NCI-H1930 (cell line): ENCODE measurements at regions not wholly inside any gene's neighbourhood (a gene's known extent, or its start where the extent isn't known, plus 50 kb on each side); places are given as distances from the start of the nearest gene placed in this dataset.

Experiments used
- DNase-seq, 2 experiments: peaks; one replicate each; lab custom pipeline; 2025; lab: John Stamatoyannopoulos, UW

- DNase-seq = no peak
These were observed 214.4 kb downstream of the ERMARD start for GRCh38 chr6:169965657-169966311.

GRCh38 chr6:169965239-169965638, 213.8 kb downstream of the ERMARD start:
- no peak for DNase-seq

GRCh38 chr6:169964486-169965180, 213.2 kb downstream of the ERMARD start:
- no peak for DNase-seq

GRCh38 chr6:169963581-169964297, 212.3 kb downstream of the ERMARD start:
- DNase-seq = no peak

DNA sequence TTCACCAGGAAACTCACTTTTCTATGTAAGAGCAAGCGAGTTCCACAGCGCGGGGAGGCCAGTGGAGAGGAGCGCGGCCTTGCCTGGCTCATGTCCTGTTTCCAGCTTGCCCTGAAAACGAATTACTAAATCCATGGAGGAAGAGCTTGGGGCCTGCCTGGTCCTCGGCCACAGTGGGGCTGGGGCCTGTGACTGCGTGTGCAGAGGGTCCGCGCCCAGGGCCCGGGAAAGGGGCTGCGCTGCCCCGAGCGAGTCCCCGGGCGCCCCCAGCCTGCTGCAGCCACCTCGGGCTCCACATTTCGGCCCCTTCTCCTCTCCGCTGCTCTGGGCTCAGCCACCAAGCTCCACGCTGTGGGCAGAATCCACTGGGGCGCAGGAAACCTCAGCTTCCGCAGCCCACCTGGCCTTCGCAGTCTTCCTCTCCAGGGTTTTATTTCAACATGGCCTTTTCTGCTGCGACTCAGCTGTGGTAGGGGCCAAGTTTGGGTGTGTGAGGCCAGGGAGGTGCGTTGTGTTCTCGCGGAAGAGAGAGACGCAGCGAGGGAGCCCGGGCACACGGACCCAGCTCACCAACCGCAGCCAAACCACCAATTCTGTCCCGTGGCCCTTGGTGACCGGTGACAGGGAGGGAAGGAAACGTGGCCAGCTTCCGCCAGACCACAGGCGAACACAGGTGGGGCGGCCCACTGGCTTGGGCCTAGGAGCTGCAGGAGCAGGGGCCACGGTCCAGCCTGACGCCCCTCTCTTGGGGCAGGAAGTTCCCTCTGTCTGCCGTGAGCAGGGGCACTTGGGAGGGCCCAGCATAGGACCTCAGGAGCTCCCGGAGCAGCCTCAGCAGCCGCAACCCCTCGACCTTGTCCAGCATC, 211.4 kb downstream of the ERMARD start:
- DNase-seq = no peak

- no peak for DNase-seq
These were observed 210.5 kb downstream of the ERMARD start for GRCh38 chr6:169961772-169962561.

DNA sequence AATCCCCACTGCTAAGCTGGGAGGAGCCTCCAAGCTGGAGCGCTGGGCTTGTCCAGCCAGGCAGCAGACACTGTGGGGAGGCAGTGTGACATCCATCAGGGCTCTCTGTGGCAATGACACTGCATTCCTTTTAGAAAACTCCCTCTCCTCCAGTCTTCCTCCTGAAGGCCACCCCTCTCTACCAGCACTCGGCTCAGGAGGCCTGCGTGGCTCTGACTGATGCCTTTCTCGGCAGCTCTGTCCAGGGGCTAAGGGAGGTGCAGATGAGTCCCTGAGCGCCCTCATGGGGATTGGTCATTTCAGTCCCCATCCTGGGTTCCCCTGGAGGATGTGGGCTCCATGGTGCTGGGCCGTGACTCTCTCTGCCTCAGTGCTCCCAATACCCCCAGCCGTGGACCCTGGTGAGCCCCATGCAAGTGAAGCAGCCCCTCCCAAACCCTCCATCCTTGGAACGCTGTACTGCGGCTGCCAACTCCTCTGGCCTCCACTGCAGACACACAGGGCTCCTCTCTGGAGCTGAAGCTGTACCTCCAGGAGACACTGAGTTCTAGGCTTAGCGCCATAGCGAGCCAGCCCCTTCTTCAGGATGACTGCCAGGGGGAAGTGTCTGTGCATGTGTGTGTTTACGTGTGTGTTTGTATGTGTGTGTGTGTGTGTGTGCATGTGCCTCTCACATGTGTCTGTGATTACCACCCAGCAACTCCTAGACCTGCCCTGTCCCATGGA, 209.6 kb downstream of the ERMARD start:
- DNase-seq = no peak

DNA sequence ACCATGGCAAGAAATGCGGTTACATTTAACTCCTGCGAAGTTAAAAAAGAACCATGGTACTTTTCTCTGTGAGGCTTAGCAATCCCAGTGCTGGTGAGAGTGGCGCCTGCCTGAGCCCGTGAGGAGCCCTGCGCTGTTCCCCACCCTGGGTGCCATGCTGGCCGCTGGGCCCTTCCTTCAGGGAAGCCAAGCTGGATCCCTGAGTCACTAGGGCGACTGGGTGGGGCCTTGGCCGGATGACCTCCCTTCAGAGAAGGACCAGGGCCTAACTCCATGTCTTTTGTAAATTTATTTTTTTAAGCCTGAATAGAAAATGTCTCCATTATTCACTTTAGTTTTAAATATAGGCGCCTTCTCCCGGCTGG, 209.1 kb downstream of the ERMARD start:
- no peak for DNase-seq

DNA sequence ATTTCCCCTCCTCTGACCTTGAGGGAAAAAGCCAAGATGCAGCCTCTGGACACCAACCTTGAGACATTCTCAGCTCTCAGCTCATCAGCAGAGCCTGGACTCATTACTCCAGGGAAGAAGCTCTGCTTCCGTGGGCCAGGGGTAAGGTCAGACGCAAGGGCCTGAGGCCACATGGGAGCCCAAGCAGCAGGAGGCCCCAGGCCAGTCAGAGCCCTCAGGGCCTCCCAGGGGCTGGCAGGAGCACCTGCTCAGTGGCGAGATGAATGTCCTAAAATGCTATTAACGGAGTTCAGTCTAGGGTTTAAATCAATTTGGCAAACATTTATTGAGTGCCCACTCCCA, 208.6 kb downstream of the ERMARD start:
- DNase-seq = no peak

GRCh38 chr6:169959136-169960002, 207.9 kb downstream of the ERMARD start:
- DNase-seq = no peak

DNA sequence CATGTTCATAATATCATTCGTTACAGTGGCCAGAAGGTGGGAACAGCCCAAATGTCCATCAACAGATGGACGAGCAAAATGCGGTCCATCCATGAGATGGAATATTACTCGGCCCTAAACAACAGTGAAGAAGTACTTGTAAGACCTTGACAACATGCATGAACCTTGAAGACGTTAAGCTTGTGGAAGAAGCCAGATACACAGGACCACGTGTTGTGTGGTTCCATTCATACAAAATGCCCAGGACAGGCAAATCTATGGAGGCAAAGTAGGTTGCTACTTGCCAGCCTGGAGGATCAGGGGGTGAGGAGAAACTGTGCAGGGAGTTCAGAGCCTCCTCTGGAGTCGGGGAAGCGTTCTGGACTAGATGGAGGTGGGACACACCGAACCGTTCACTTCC, 207.1 kb downstream of the ERMARD start:
- no peak for DNase-seq

DNA sequence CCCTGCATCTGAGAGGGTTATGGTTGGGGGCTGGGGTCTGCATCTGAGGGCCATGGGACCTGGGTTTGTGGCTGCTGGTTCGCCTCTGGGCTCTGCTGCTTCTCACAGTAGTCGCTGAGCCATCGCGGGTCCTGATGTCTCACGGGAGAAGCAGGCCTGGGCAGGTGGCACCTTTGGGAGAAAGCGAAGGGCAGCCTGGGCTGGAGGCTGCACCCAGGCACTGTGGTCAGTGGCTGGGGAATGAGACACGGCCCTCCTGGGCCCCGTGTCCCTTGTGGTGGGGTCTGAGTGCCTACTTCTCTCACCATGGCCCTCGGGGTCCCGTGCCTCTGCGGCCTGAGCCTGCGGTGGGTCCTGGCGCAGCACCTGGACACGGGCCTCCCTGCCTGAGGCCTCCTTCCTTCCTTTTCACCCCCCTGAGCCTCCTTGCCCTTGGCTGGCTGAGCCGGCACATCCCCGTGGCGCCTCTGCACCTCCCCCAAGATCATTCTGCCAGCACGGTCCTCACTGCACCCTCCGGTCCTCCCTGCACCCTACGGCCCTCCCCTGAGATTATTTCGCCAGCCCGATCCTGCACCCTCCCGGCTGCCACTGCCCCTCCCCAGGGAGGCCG, 206.0 kb downstream of the ERMARD start:
- no peak for DNase-seq

DNA sequence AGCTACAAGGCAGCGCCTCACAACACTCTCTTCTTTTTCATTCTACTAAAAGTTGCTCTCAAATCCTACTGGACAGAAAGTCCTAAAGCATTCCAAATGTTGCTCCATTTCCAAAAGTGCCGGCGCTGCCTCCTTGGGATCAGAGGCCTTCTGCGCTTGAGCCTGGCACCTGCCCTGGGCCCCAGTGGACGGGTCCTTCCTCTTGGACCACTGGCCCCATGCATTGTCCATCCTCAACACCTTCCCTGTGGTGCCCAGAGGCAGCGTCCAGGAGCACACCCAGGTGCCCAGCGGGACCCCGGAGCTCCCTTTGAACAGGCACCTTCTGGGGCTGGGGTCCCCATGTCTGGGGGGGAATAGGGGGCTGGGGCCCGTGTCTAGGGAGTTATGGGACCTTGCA, 205.2 kb downstream of the ERMARD start:
- no peak for DNase-seq

DNA sequence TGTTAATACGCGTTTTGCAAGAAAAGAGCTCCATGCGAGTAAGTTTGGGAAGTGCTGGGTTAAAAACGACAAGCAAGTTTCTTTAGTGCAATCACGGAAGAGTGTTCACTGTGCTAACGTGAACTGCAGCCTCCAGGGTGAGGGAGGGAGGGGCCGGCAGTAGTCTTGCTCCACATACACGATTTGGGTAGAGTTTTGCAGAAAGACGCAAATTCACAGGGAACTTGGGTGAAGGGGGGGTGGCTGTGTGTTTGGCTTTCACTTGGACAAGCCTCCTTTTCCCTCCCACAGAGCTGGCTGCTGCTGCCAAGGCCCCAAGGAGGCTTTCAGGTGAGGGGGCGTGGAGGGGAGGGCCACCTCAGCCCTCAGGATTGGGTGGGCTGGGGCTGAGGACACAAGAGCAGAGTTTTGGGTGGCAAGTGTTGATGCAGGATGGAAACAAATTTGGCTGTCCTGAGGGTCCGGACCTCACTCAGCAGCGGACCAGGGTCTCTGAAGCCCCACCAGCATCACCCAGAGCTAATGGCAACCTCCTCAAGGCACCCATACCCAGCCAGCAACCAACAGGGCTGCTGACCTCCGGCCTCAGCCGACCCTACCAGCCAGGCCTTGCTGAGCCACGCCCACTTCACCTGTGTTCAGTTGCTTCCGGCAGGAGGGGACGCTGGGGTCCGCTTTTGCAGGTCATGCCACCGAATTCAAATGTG, 204.5 kb downstream of the ERMARD start:
- DNase-seq = no peak

DNA sequence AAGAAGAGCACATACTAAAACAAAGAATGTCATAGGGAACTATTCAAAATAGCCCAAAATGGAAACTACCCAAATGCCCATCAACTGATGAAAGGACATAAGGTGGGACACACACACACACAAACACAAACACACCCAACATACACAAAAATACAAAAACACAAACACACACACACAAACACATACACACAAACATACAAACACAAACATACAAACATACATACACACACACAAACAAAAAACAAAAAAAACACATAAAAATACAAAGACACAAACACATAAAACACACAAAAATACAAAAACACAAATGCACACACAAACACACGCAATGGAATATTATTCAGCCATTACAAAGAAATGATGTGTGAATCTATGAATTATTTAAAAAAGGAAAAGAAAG, 203.6 kb downstream of the ERMARD start:
- DNase-seq = no peak

- no peak for DNase-seq
These were observed 202.3 kb downstream of the ERMARD start for GRCh38 chr6:169953686-169954085.

- DNase-seq = no peak
These were observed 199.1 kb downstream of the ERMARD start for GRCh38 chr6:169950558-169950957.

GRCh38 chr6:169949511-169950097, 198.2 kb downstream of the ERMARD start:
- no peak for DNase-seq

- no peak for DNase-seq
These were observed 195.5 kb downstream of the ERMARD start for GRCh38 chr6:169946971-169947370.
